B cell (primary cell): ENCODE measurements at regions not wholly inside any gene's neighbourhood (a gene's known extent, or its start where the extent isn't known, plus 50 kb on each side); places are given as distances from the start of the nearest gene placed in this dataset.

Source experiments
- ATAC-seq: fragments of 200-7000 bp; cut with Tn5 transposase; one replicate; pipeline ENCODE4 v1.10.0; 2021; ENCODE audit warnings: low read depth, mild to moderate bottlenecking, moderate number of reproducible peaks, moderate library complexity
- CTCF ChIA-PET: fragments of 350-600 bp; sonication (Branson Sonifier 250); formaldehyde crosslinking; loops from one replicate; lab custom pipeline; 2021; ENCODE audit warnings: antibody characterized with exemption, inconsistent platforms; lab: Charles Lee
- POLR2A ChIA-PET: fragments of 350-600 bp; sonication (Branson Sonifier 250); formaldehyde crosslinking; loops from one replicate; lab custom pipeline; 2021; ENCODE audit warnings: antibody characterized with exemption; lab: Charles Lee
- DNase-seq: peaks from one replicate; pipeline ENCODE4 v3.0.0; 2013
- H2AFZ ChIP-seq: 2 replicates; pipeline ENCODE4 v1.6.1; 2012; ENCODE audit warnings: mild to moderate bottlenecking, low read depth, low read length; ENCODE audit not compliant: insufficient read depth, poor library complexity, severe bottlenecking
- H3K27ac ChIP-seq, 2 donors: 1 replicate in 1 of 2; 2 replicates in 1 of 2; pipeline ENCODE4 v1.5.1; 2012 to 2013; ENCODE audit warnings: low read length in 2 of 2, mild to moderate bottlenecking in 2 of 2, moderate library complexity in 1 of 2
- H3K27me3 ChIP-seq, 4 experiments: fragments of 200-600 bp in 1 of 4; sonication (generic) in 1 of 4; replicated peaks in 1 of 4; 1 replicate in 2 of 4; 2 replicates in 2 of 4; pipeline versions ENCODE4 v1.6.1 to v1.7.0; 2013 to 2016; ENCODE audit warnings: low read length in 3 of 4, mild to moderate bottlenecking in 2 of 4, mixed read lengths in 1 of 4, moderate library complexity in 1 of 4; ENCODE audit not compliant: insufficient read depth in 4 of 4, control insufficient read depth in 3 of 4; ENCODE audit errors: control extremely low read depth in 1 of 4
- H3K36me3 ChIP-seq, 2 experiments: replicated peaks in 1 of 2; 1 replicate in 1 of 2; 2 replicates in 1 of 2; pipeline versions ENCODE4 v1.6.1 to v1.7.1; 2013; ENCODE audit warnings: low read length in 1 of 2; ENCODE audit not compliant: insufficient read depth in 2 of 2, control insufficient read depth in 1 of 2; ENCODE audit errors: control extremely low read depth in 1 of 2, extremely low read depth in 1 of 2
- H3K4me1 ChIP-seq, 2 donors: fragments of 200-600 bp in 1 of 2; sonication (generic) in 1 of 2; 1 replicate in 1 of 2; 2 replicates in 1 of 2; pipeline versions ENCODE4 v1.5.1 to v1.6.1; 2013 to 2017; ENCODE audit warnings: low read length in 2 of 2; ENCODE audit not compliant: control insufficient read depth in 2 of 2, insufficient read depth in 2 of 2
- H3K4me2 ChIP-seq: replicated peaks from 2 replicates; pipeline ENCODE3; 2012; ENCODE audit warnings: mild to moderate bottlenecking, low read depth, low read length; ENCODE audit not compliant: poor library complexity, severe bottlenecking
- H3K4me3 ChIP-seq, 5 experiments: fragments of 200-600 bp in 1 of 5; sonication (generic) in 1 of 5; 1 replicate in 3 of 5; 2 replicates in 2 of 5; pipeline versions ENCODE4 v1.5.1 to v1.7.0; 2011 to 2016; ENCODE audit warnings: low read length in 4 of 5, mild to moderate bottlenecking in 4 of 5, low read depth in 2 of 5, control low read depth in 1 of 5, moderate library complexity in 1 of 5; ENCODE audit not compliant: insufficient read depth in 1 of 5; ENCODE audit errors: control extremely low read depth in 1 of 5, extremely low read depth in 1 of 5
- H3K79me2 ChIP-seq: fragments of 200-600 bp; sonication (generic); one replicate; pipeline ENCODE4 v1.6.0; 2016; ENCODE audit warnings: low read length; ENCODE audit not compliant: control insufficient read depth, insufficient read depth
- H3K9ac ChIP-seq: fragments of 200-600 bp; sonication (generic); 2 replicates; pipeline ENCODE4 v1.6.1; 2017; ENCODE audit warnings: mild to moderate bottlenecking, low read length, moderate library complexity
- H3K9me3 ChIP-seq, 3 donors: one replicate each; pipeline versions ENCODE4 v1.6.1 to v1.7.1; 2013; ENCODE audit warnings: low read length in 2 of 3; ENCODE audit not compliant: control insufficient read depth in 2 of 3, insufficient read depth in 1 of 3; ENCODE audit errors: control extremely low read depth in 1 of 3
- H4K20me1 ChIP-seq: 2 replicates; pipeline ENCODE4 v1.6.0; 2012; ENCODE audit warnings: mild to moderate bottlenecking, low read length; ENCODE audit not compliant: insufficient read depth, control insufficient read depth, poor library complexity, severe bottlenecking
- H3K27ac Mint-ChIP-seq: one replicate; pipeline ENCODE4 v1.8.0; 2021; ENCODE audit warnings: mixed read lengths
- H3K27me3 Mint-ChIP-seq: one replicate; pipeline ENCODE4 v1.8.0; 2021; ENCODE audit warnings: mixed read lengths
- H3K4me1 Mint-ChIP-seq: one replicate; pipeline ENCODE4 v1.8.0; 2021; ENCODE audit warnings: mixed read lengths
- H3K4me3 Mint-ChIP-seq: one replicate; pipeline ENCODE4 v1.8.0; 2021; ENCODE audit warnings: mixed read lengths
- H3K9me3 Mint-ChIP-seq: one replicate; pipeline ENCODE4 v1.8.0; 2022; ENCODE audit warnings: mixed read lengths; ENCODE audit not compliant: insufficient read depth
- EZH2 ChIP-seq: IDR thresholded peaks from 2 replicates; pipeline ENCODE4 v1.6.1; 2012; ENCODE audit warnings: borderline replicate concordance, low read depth, mild to moderate bottlenecking, moderate library complexity, low read length; ENCODE audit not compliant: insufficient read depth, poor library complexity, severe bottlenecking
- WGBS: methylation state at CpG from one replicate; pipeline ENCODE4 v1.1.5; 2013; ENCODE audit warnings: missing lambda C conversion rate; ENCODE audit not compliant: insufficient coverage; 5-methylcytosine and 5-hydroxymethylcytosine counted together
- intact Hi-C: fragments of 100-400 bp; cut with micrococcal nuclease; formaldehyde crosslinking; loops from one replicate; pipeline ENCODE4 v1.10.0; 2022
- TF ChIP-seq, protein P1 (sequence below): fragments of 200-600 bp; IDR thresholded peaks from one replicate; pipeline ENCODE4 v1.8.0; 2022; ENCODE audit warnings: antibody characterized with exemption, mild to moderate bottlenecking

DNA sequence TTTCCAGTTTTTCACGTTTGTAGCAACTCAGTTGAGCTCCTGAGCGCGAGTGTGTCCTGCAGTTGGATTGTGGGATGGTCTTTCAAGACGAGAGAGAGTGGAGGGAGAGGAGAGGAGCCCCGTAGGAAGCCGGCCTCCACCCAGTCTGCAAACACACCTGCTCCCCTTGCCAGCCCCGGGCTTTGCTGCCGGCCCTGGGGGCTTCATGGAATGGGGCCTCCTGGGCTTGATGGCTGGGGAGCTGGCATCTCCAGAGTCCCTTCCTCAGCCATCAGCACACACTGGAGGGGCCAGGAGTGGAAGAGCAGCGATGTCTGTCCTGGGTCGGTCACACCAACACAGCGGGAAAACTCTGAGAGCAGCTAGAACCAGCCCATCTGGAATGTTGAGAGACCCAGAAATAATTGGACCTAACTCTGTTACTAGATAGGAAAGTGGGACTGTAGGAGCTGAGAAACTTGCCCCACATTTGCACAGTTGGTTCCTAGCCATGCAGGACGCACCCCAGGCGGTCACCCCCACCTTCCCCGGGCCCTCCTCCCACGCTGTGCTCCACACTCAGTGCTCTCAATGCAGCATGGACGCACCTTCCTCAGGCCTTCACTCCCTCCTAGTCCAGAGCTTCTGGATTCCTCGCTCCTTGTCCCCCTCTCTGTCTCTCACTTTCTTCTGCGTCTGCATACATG is 69.6 kb downstream of the PTGR3 start:
- Histone ChIP-seq H2AFZ (no peak overlapping the region), H3K9ac (no peak overlapping the region), H3K27ac (no peak overlapping the region), H3K79me2 (no peaks in the 10 kb centered on the region), H3K4me1 (no peaks in the 10 kb centered on the region), H3K36me3 (no peaks in the 10 kb centered on the region), H3K4me3 (no peak overlapping the region), H3K4me2 (no peak overlapping the region), H3K27me3 (no peaks in the 10 kb centered on the region), H3K9me3 (peaks cover 0 to 6% (median 0%) of the 10 kb centered on the region in 3 donors), H4K20me1 (no peaks in the 10 kb centered on the region)
- TF ChIP-seq EZH2: no peak
- TF ChIP-seq, protein P1, sequence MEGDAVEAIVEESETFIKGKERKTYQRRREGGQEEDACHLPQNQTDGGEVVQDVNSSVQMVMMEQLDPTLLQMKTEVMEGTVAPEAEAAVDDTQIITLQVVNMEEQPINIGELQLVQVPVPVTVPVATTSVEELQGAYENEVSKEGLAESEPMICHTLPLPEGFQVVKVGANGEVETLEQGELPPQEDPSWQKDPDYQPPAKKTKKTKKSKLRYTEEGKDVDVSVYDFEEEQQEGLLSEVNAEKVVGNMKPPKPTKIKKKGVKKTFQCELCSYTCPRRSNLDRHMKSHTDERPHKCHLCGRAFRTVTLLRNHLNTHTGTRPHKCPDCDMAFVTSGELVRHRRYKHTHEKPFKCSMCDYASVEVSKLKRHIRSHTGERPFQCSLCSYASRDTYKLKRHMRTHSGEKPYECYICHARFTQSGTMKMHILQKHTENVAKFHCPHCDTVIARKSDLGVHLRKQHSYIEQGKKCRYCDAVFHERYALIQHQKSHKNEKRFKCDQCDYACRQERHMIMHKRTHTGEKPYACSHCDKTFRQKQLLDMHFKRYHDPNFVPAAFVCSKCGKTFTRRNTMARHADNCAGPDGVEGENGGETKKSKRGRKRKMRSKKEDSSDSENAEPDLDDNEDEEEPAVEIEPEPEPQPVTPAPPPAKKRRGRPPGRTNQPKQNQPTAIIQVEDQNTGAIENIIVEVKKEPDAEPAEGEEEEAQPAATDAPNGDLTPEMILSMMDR: no peak
- Mint-ChIP-seq H3K27me3 (peaks cover 3% of the 10 kb centered on the region), H3K4me3 (no peak overlapping the region), H3K27ac (no peak overlapping the region), H3K9me3 (peaks cover 3% of the 10 kb centered on the region), H3K4me1 (no peaks in the 10 kb centered on the region)
- ATAC-seq (no peak), DNase-seq (no peak)
- 91% methylated on average over 10 of the region's 18 CpGs for WGBS
- POLR2A ChIA-PET: no interaction called here
- CTCF ChIA-PET: no interaction called here
- intact Hi-C loops: no loop called here

DNA sequence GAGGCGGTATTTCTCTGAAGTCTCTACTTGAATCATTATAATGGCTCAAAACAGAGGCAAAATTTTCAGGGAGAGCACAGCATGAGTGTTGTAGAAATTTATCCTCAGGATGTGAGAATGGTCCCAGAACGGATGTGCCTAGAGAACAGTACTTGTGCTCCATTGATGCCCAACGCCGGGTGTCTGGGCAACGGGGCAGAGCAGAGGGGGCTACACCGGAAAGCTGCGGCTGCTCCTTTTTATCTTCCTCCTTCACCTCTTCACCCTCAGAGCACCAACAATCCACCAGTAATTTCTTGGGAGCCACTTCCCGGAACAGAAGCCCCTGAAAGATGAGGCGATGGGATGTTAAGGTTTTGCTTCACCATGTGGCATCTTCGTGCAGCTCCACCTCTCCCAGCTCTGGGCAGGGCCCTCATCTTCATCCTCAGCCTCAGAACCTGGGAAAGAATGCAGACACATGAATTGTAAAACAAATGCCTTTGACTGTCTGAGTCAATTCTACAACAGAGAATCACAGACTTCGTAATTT is 71.5 kb downstream of the PTGR3 start:
- Mint-ChIP-seq H3K27ac (no peak overlapping the region), H3K9me3 (no peaks in the 10 kb centered on the region), H3K4me1 (no peaks in the 10 kb centered on the region), H3K27me3 (peaks cover 7% of the 10 kb centered on the region), H3K4me3 (no peak overlapping the region)
- Histone ChIP-seq H3K9me3 (peaks cover 0 to 3% (median 0%) of the 10 kb centered on the region in 3 donors), H3K79me2 (no peaks in the 10 kb centered on the region), H3K4me3 (no peak overlapping the region), H3K27me3 (no peaks in the 10 kb centered on the region), H3K4me2 (no peak overlapping the region), H3K9ac (no peak overlapping the region), H4K20me1 (no peaks in the 10 kb centered on the region), H2AFZ (no peak overlapping the region), H3K27ac (no peak overlapping the region), H3K36me3 (no peaks in the 10 kb centered on the region), H3K4me1 (no peaks in the 10 kb centered on the region)
- 94% methylated on average over 5 of the region's 11 CpGs for WGBS
- TF ChIP-seq, protein P1: no peak
- TF ChIP-seq EZH2: no peak
- DNase-seq: no peak
- ATAC-seq: no peak
- CTCF ChIA-PET: no interaction called here
- intact Hi-C loops: no loop called here
- POLR2A ChIA-PET: no interaction called here
